ENCODE measurements at regions not wholly inside any gene's neighbourhood (a gene's known extent, or its start where the extent isn't known, plus 50 kb on each side); places are given as distances from the start of the nearest gene placed in this dataset.

DNA sequence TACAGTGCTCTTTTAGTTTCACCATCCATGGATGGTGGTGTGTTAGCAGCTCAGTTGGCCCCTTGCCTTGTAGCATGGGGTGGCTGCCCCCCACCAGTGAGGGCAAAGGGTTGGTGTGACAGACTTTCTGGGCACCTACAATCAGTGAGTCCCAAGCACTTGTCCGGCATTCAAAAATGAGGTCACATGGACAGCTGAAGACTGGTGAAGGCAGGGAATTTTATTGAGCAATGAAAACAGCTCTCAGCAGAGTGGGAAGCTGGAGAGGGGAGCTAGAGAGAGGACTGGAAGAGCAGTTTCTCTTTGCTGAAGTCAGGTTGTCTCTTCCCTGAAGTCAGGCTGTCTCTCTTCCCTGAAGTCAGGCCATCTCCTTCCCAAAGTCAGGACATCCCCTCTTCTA, 1053.2 kb downstream of the SLITRK1 start:
- no peak overlapping the region for H3K27ac ChIP-seq
- no peak for TF ChIP-seq ZFX (IDR thresholded peaks at IDR 0.05)
- TF ChIP-seq, protein P1, sequence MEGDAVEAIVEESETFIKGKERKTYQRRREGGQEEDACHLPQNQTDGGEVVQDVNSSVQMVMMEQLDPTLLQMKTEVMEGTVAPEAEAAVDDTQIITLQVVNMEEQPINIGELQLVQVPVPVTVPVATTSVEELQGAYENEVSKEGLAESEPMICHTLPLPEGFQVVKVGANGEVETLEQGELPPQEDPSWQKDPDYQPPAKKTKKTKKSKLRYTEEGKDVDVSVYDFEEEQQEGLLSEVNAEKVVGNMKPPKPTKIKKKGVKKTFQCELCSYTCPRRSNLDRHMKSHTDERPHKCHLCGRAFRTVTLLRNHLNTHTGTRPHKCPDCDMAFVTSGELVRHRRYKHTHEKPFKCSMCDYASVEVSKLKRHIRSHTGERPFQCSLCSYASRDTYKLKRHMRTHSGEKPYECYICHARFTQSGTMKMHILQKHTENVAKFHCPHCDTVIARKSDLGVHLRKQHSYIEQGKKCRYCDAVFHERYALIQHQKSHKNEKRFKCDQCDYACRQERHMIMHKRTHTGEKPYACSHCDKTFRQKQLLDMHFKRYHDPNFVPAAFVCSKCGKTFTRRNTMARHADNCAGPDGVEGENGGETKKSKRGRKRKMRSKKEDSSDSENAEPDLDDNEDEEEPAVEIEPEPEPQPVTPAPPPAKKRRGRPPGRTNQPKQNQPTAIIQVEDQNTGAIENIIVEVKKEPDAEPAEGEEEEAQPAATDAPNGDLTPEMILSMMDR (conservative IDR thresholded peaks at IDR 0.05), result no peak

DNA sequence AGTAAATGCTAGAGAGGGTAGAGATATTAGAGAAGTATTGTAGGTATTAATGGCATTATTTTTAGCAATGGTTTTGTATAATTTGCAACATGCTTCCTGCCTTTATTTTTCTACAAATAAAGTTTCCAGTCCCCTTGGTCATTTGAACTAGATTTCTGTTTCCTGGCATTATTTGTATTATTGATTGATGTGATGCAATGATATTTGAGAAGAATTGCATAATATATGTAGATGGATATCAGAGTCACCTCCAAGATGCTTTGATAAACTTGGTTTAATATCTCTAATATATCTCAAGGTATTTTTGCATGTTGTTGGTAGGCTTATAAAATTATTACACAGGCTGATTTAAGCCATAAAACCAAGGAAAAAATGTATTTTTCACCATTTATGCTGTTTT, 1054.5 kb downstream of the SLITRK1 start:
- H3K27ac ChIP-seq, result no peak overlapping the region
- no peak for TF ChIP-seq ZFX (IDR thresholded peaks at IDR 0.05)
- TF ChIP-seq, protein P1 (conservative IDR thresholded peaks at IDR 0.05), result no peak

DNA sequence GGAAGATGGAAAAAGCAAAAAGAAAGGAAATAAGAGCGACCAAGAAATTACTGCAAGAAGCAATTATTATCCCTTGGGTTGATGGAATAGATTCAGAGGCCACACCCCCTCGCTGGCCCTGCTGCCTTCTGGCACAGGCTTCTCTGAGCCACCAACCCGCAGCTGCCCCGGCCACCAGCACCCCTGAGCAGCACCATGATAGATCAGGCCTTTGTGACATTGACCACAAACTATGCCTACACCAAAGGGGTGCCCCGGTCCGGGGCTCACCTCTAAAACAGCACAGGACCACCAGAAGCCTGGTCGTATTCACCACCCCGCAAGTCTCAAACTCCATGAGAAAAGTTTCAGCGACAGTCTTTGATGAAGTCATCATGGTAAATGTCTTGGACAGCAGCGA, 1059.3 kb downstream of the SLITRK1 start:
- TF ChIP-seq ZFX (IDR thresholded peaks at IDR 0.05), result no peak
- TF ChIP-seq, protein P1 (conservative IDR thresholded peaks at IDR 0.05), result no peak
- H3K27ac ChIP-seq, result no peak overlapping the region

DNA sequence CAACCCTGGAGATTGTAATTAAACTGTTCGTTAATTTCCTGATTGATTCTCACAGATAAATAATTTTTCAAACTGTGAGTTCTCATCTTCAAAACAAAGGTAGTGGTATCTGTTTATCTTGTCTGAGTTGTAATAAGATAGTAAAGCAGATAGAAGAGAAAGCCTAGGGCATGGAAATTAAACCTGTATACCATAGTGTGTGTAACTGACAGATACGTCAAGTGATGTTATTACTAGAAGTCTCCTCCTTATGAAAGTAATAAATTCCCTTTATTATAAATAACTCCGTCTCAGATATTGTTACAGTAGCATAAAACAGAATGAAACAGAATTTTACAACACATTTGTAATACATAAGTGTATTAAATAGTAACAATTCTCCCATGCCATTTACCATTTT, 1065.1 kb downstream of the SLITRK1 start:
- H3K27ac ChIP-seq, result no peak overlapping the region
- no peak for TF ChIP-seq ZFX (IDR thresholded peaks at IDR 0.05)
- TF ChIP-seq, protein P1 (conservative IDR thresholded peaks at IDR 0.05), result no peak

DNA sequence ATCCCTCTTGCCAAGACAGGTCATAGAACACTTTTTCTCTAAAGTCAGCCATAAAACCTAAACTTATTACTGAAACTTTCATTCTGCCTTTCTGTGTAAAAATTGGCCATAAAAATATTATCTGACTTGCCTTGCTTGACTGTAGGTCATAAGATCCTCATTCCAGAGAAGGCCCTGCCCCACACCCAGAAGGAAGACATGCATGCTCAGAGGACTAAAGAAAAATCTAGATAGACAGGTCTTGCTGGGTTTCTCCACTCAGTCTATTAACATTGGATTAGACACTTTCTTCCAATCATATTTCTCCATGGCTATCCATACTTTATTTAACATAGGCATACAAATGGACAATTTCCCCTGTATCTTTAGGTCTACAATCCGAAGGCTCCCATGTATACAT, 1066.5 kb downstream of the SLITRK1 start:
- H3K27ac ChIP-seq, result no peak overlapping the region
- no peak for TF ChIP-seq ZFX (IDR thresholded peaks at IDR 0.05)
- TF ChIP-seq, protein P1 (conservative IDR thresholded peaks at IDR 0.05), result no peak

DNA sequence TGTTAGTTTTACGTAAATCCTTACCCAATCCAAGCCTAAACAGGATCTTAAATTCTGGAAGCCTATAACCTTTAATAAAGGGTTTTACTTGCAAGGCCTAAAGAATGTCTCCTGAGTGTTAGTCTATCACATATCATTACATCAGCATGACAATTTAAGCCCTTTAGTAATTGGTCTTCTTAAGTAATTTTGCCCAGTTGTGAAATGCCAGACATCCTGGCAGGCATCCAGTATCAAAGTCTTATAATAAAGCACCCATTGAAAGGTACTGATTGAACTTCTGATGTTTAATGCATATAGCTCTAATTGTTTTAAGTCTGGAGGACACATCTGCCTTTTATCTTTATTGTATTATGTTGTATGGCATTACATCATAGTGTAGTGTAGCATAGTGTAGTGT, 1078.9 kb downstream of the SLITRK1 start:
- TF ChIP-seq ZFX (IDR thresholded peaks at IDR 0.05), result no peak
- TF ChIP-seq, protein P1 (conservative IDR thresholded peaks at IDR 0.05), result no peak
- no peak overlapping the region for H3K27ac ChIP-seq

DNA sequence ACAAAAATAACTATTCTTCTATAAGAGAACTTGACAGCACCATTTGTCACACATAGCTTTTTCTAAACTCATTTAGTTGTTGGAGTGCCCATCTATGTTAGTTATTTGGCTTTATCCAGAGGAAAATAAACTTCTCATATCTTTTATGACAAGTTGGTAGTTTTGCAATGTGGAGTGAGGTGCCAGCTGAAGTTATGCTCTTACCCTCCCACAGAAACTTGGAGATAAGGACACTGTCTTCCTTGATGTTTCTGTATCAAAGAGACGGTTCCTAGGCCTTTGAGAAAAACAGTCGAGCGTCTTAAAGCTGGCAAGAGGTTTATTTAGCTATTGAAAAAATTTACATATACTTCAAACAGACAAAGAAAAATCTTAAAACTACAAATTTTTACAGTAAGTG, 1079.7 kb downstream of the SLITRK1 start:
- no peak for TF ChIP-seq ZFX (IDR thresholded peaks at IDR 0.05)
- TF ChIP-seq, protein P1 (conservative IDR thresholded peaks at IDR 0.05), result no peak
- no peak overlapping the region for H3K27ac ChIP-seq
